H1 (cell line): ENCODE measurements at regions not wholly inside any gene's neighbourhood (a gene's known extent, or its start where the extent isn't known, plus 50 kb on each side); places are given as distances from the start of the nearest gene placed in this dataset.

Experiments used
- CTCF ChIA-PET: fragments of 300-600 bp; sonication (Branson Sonifier 250); formaldehyde crosslinking; loops from one replicate; lab custom pipeline; 2021; ENCODE audit not compliant: partially characterized antibody; lab: Charles Lee
- POLR2A ChIA-PET: fragments of 300-600 bp; sonication (Branson Sonifier 250); formaldehyde crosslinking; loops from one replicate; lab custom pipeline; 2021; ENCODE audit warnings: inconsistent platforms; ENCODE audit not compliant: partially characterized antibody; lab: Charles Lee
- DNase-seq, 2 experiments: peaks; one replicate each; pipeline versions ENCODE4 v3.0.0 to v3.0.0-alpha.2; 2010 to 2022; ENCODE audit warnings: low spot score in 2 of 2, low read depth in 1 of 2, mixed read lengths in 1 of 2
- FAIRE-seq: peaks from 2 replicates; lab custom pipeline; 2011; peaks lifted over from hg19 to GRCh38; lab: Jason Lieb, UNC
- H2AFZ ChIP-seq: 2 replicates; pipeline ENCODE4 v1.8.1; 2012; ENCODE audit warnings: low read length, inconsistent platforms
- H2AK5ac ChIP-seq: 2 replicates; pipeline ENCODE4 v1.6.1; 2013; ENCODE audit warnings: low read depth, low read length
- H2BK120ac ChIP-seq: replicated peaks from 2 replicates; pipeline ENCODE3; 2013; ENCODE audit warnings: low read depth, low read length, inconsistent platforms
- H2BK12ac ChIP-seq: 2 replicates; pipeline ENCODE4 v1.6.1; 2013; ENCODE audit warnings: low read depth, low read length
- H2BK15ac ChIP-seq: 2 replicates; pipeline ENCODE4 v1.6.1; 2013; ENCODE audit warnings: low read length
- H2BK20ac ChIP-seq: 2 replicates; pipeline ENCODE4 v1.6.1; 2013; ENCODE audit warnings: low read length
- H2BK5ac ChIP-seq: 2 replicates; pipeline ENCODE4 v1.6.1; 2013; ENCODE audit warnings: low read depth, low read length
- H3K14ac ChIP-seq: 2 replicates; pipeline ENCODE4 v1.6.1; 2013; ENCODE audit warnings: inconsistent platforms; ENCODE audit not compliant: insufficient read length
- H3K18ac ChIP-seq: 2 replicates; pipeline ENCODE4 v1.6.1; 2013; ENCODE audit warnings: low read length; ENCODE audit errors: extremely low read depth
- H3K23ac ChIP-seq: 2 replicates; pipeline ENCODE4 v1.6.1; 2013; ENCODE audit warnings: inconsistent platforms; ENCODE audit not compliant: insufficient read length
- H3K23me2 ChIP-seq: 2 replicates; pipeline ENCODE4 v1.6.1; 2013; ENCODE audit warnings: low read depth, low read length
- H3K27ac ChIP-seq: 2 replicates; pipeline ENCODE4 v1.6.1; 2011; ENCODE audit warnings: low read depth, low read length, inconsistent platforms
- H3K27me3 ChIP-seq, 4 experiments: replicated peaks in 1 of 4; 1 replicate in 1 of 4; 2 replicates in 3 of 4; pipeline versions ENCODE4 v1.6.1 to v1.8.1; 2011 to 2013; ENCODE audit warnings: low read length in 3 of 4, mild to moderate bottlenecking in 3 of 4, inconsistent platforms in 2 of 4, mixed read lengths in 2 of 4, moderate library complexity in 1 of 4; ENCODE audit not compliant: control insufficient read depth in 3 of 4, insufficient read depth in 3 of 4; ENCODE audit errors: extremely low read depth in 1 of 4
- H3K36me3 ChIP-seq, 4 experiments: 2 replicates each; pipeline versions ENCODE4 v1.6.1 to v1.8.1; 2011 to 2013; ENCODE audit warnings: mild to moderate bottlenecking in 4 of 4, low read length in 3 of 4, moderate library complexity in 2 of 4, control low read depth in 1 of 4, inconsistent platforms in 1 of 4; ENCODE audit not compliant: insufficient read depth in 4 of 4, control insufficient read depth in 2 of 4
- H3K4ac ChIP-seq: replicated peaks from 2 replicates; pipeline ENCODE3; 2013; ENCODE audit warnings: low read length, low read depth, mixed read lengths, inconsistent platforms; ENCODE audit not compliant: insufficient read length
- H3K4me1 ChIP-seq, 4 experiments: replicated peaks in 1 of 4; 1 replicate in 1 of 4; 2 replicates in 3 of 4; pipeline versions ENCODE4 v1.6.1 to v1.8.1; 2011 to 2013; ENCODE audit warnings: low read length in 3 of 4, inconsistent platforms in 2 of 4, mixed read lengths in 1 of 4; ENCODE audit not compliant: insufficient read depth in 4 of 4, control insufficient read depth in 3 of 4
- H3K4me2 ChIP-seq, 2 experiments: 2 replicates each; pipeline versions ENCODE4 v1.6.1 to v1.8.1; 2011 to 2013; ENCODE audit warnings: low read depth in 2 of 2, low read length in 2 of 2, control low read depth in 1 of 2, inconsistent platforms in 1 of 2, mild to moderate bottlenecking in 1 of 2; ENCODE audit not compliant: insufficient read depth in 1 of 2
- H3K4me3 ChIP-seq, 4 experiments: fragments of 200-600, 300-600 bp in 1 of 4; sonication (generic), shearing (Covaris generic), sonication (Bioruptor Twin) in 1 of 4; 2 replicates each; pipeline versions ENCODE4 v1.5.1 to v1.8.1; 2011 to 2016; ENCODE audit warnings: low read length in 4 of 4, low read depth in 3 of 4, control low read depth in 2 of 4, inconsistent platforms in 2 of 4, mild to moderate bottlenecking in 2 of 4, mixed read lengths in 1 of 4, moderate library complexity in 1 of 4; ENCODE audit not compliant: insufficient read depth in 2 of 4; ENCODE audit errors: extremely low read depth in 1 of 4
- H3K56ac ChIP-seq: replicated peaks from 2 replicates; pipeline ENCODE3; 2013; ENCODE audit warnings: low read depth, mild to moderate bottlenecking, mixed read lengths, low read length, inconsistent platforms; ENCODE audit not compliant: insufficient read length
- H3K79me1 ChIP-seq: 2 replicates; pipeline ENCODE4 v1.6.1; 2013; ENCODE audit warnings: low read depth, low read length, control low read depth
- H3K79me2 ChIP-seq, 2 experiments: 2 replicates each; pipeline versions ENCODE4 v1.6.1 to v1.8.1; 2012 to 2013; ENCODE audit warnings: low read length in 2 of 2, mild to moderate bottlenecking in 2 of 2, inconsistent platforms in 1 of 2; ENCODE audit not compliant: insufficient read depth in 2 of 2, control insufficient read depth in 1 of 2
- H3K9ac ChIP-seq, 4 experiments: replicated peaks in 1 of 4; 1 replicate in 1 of 4; 2 replicates in 3 of 4; pipeline versions ENCODE4 v1.6.1 to v1.8.1; 2011 to 2013; ENCODE audit warnings: low read depth in 3 of 4, low read length in 3 of 4, control low read depth in 2 of 4, mild to moderate bottlenecking in 2 of 4, moderate library complexity in 2 of 4, inconsistent platforms in 1 of 4; ENCODE audit errors: extremely low read depth in 1 of 4
- H3K9me3 ChIP-seq, 2 experiments: 2 replicates each; pipeline versions ENCODE4 v1.6.1 to v1.8.1; 2012 to 2013; ENCODE audit warnings: mild to moderate bottlenecking in 2 of 2, moderate library complexity in 2 of 2, control low read depth in 1 of 2, inconsistent platforms in 1 of 2, low read depth in 1 of 2, low read length in 1 of 2, mixed read lengths in 1 of 2; ENCODE audit not compliant: insufficient read depth in 2 of 2
- H4K20me1 ChIP-seq, 2 experiments: replicated peaks in 1 of 2; 2 replicates each; pipeline versions ENCODE3 to v1.8.1; 2011 to 2013; ENCODE audit warnings: inconsistent platforms in 2 of 2, low read length in 2 of 2, mild to moderate bottlenecking in 1 of 2; ENCODE audit not compliant: insufficient read depth in 2 of 2, control insufficient read depth in 1 of 2
- H4K5ac ChIP-seq: 2 replicates; pipeline ENCODE4 v1.6.1; 2013; ENCODE audit warnings: low read length, low read depth, mixed read lengths, inconsistent platforms; ENCODE audit not compliant: insufficient read length
- H4K8ac ChIP-seq: 2 replicates; pipeline ENCODE4 v1.8.0; 2013; ENCODE audit warnings: mild to moderate bottlenecking, moderate library complexity, low read length, inconsistent platforms; ENCODE audit not compliant: insufficient read depth; ENCODE audit errors: extremely low read depth
- H4K91ac ChIP-seq: replicated peaks from 2 replicates; pipeline ENCODE3; 2013; ENCODE audit warnings: low read length, mixed read lengths, inconsistent platforms; ENCODE audit not compliant: insufficient read length
- KDM5A ChIP-seq: fragments of 200-600 bp; IDR thresholded peaks from 2 replicates; pipeline ENCODE4 v1.7.1; 2012; ENCODE audit warnings: mild to moderate bottlenecking, low read length, inconsistent platforms, mixed read lengths
- ZNF274 ChIP-seq: IDR thresholded peaks from 2 replicates; pipeline ENCODE4 v1.7.0; 2012; ENCODE audit warnings: low read length, borderline replicate concordance; ENCODE audit errors: extremely low read depth
- WGBS, 2 experiments: shearing (Covaris generic) in 1 of 2; methylation state at CpG; one replicate each; pipeline versions ENCODE4 v1.1.6 to v1.1.7; 2013 to 2015; ENCODE audit warnings: low lambda C conversion rate in 2 of 2, mixed read lengths in 2 of 2, inconsistent platforms in 1 of 2, low coverage in 1 of 2, missing lambda C conversion rate in 1 of 2; ENCODE audit not compliant: insufficient replicate concordance in 2 of 2, insufficient coverage in 1 of 2, insufficient read length in 1 of 2; ENCODE audit errors: extremely low coverage in 1 of 2, missing lambda C conversion rate in 1 of 2; 5-methylcytosine and 5-hydroxymethylcytosine counted together

GRCh38 chr15:62291262-62291661 is 126.2 kb upstream of the C2CD4B start:
- Histone ChIP-seq H3K27me3 (no peaks in the 10 kb centered on the region), H3K18ac (no peak overlapping the region), H3K27ac (no peak overlapping the region), H3K9ac (no peak overlapping the region), H3K9me3 (no peaks in the 10 kb centered on the region), H3K23ac (no peak overlapping the region), H3K79me1 (no peaks in the 10 kb centered on the region), H3K79me2 (no peaks in the 10 kb centered on the region), H2AFZ (no peak overlapping the region), H2BK20ac (peak overlapping the region; percentile 80; the same call in 1 of the 2 replicates), H4K8ac (no peak overlapping the region), H3K4ac (no peak overlapping the region), H4K20me1 (no peaks in the 10 kb centered on the region), H2BK15ac (no peak overlapping the region), H3K4me1 (peaks cover 2 to 19% (median 9%) of the 10 kb centered on the region in 4 experiments; a peak in 4 of 7 replicates), H2BK120ac (no peak overlapping the region), H3K23me2 (no peaks in the 10 kb centered on the region), H3K4me2 (no peak overlapping the region), H3K36me3 (no peaks in the 10 kb centered on the region), H4K5ac (no peak overlapping the region)
- no peak for DNase-seq
- ChIA-PET POLR2A (interaction anchor here (0.6 kb wide), 2 partner anchors 13 to 338 kb away, joined by 3 to 4 read pairs; no protein-coding TSS in a partner anchor), CTCF (no interaction called here)
- 88% methylated on average over 2 of the region's 2 CpGs; no CpG with 5 or more reads in 1 of the 2 experiments for WGBS, 2 experiments
- TF ChIP-seq KDM5A (no peak), ZNF274 (no peak)
- TF ChIP-seq, all 59 proteins: peak for 0
- Histone ChIP-seq H3K14ac (no peak overlapping the region), H4K91ac (no peak overlapping the region), H3K4me3 (no peak overlapping the region), H2BK12ac (no peak overlapping the region), H2BK5ac (no peak overlapping the region), H3K56ac (no peak overlapping the region), H2AK5ac (no peak overlapping the region)
- no peak for FAIRE-seq
